ENCODE measurements at regions not wholly inside any gene's neighbourhood (a gene's known extent, or its start where the extent isn't known, plus 50 kb on each side); places are given as distances from the start of the nearest gene placed in this dataset.

DNA sequence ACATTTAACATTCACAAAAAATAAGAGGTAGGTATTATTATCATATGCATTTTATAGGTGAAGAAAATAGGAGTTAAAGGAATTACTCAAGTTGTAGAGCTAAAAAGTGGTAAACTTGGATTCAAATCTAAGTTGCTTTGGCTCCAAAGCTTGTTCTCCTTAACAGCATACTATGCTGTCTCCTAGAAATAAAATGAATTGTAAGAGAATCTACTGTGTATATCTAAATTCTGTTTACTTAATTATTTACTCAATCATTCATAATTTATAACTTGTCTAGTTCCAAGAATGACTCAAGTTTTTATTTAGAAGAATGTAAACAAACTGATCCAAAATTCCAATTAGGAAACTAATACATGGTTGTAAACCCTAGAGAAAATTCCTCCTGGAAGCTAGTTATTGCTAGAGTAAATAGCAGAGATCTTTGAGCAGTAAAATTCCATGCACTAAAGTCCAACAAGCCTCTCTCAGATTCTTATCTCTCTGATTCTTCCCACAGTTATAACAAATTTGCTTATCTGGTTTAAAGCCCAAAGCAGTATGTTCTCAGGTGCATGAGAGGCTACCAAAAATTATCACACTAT, 132.5 kb upstream of the DPT start:
- CTCF ChIA-PET: interaction anchor here (0.6 kb wide), 2 partner anchors 146 to 335 kb away, joined by 3 read pairs; no protein-coding TSS in a partner anchor

DNA sequence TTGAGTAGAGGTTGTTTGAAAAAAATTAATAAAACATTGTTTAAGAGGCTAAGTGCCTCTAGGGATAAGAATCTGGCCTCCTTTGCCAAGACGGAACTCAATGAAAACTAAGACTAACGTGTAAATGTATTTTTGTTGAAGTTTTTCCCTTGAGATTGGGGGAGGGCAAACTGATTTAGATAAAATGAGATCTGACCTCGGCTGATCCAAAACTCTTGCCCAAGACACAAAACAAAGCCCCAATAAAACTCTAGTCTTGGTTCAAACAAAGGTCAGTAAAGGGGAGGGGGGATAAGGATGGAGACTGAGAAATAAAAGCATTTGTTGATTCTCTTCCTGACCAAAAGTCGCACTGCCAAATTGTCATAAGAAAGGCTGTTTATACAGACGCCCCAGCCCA, 134.8 kb upstream of the DPT start:
- Mint-ChIP-seq H3K27me3 (ENCODE audit: insufficient read depth, unreplicated experiment) (no peaks in the 10 kb centered on the region), H3K9me3 (ENCODE audit: unreplicated experiment) (peaks cover 15% of the 10 kb centered on the region), H3K4me3 (ENCODE audit: unreplicated experiment) (no peak overlapping the region), H3K27ac (ENCODE audit: low read depth, unreplicated experiment) (no peak overlapping the region), H3K36me3 (ENCODE audit: insufficient read depth, unreplicated experiment) (no peaks in the 10 kb centered on the region), H3K4me1 (ENCODE audit: insufficient read depth, unreplicated experiment) (no peaks in the 10 kb centered on the region)
- no peak for DNase-seq (ENCODE audit: unreplicated experiment)
- TF ChIP-seq, protein P1, sequence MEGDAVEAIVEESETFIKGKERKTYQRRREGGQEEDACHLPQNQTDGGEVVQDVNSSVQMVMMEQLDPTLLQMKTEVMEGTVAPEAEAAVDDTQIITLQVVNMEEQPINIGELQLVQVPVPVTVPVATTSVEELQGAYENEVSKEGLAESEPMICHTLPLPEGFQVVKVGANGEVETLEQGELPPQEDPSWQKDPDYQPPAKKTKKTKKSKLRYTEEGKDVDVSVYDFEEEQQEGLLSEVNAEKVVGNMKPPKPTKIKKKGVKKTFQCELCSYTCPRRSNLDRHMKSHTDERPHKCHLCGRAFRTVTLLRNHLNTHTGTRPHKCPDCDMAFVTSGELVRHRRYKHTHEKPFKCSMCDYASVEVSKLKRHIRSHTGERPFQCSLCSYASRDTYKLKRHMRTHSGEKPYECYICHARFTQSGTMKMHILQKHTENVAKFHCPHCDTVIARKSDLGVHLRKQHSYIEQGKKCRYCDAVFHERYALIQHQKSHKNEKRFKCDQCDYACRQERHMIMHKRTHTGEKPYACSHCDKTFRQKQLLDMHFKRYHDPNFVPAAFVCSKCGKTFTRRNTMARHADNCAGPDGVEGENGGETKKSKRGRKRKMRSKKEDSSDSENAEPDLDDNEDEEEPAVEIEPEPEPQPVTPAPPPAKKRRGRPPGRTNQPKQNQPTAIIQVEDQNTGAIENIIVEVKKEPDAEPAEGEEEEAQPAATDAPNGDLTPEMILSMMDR (IDR thresholded peaks at IDR 0.05; ENCODE audit: unreplicated experiment): no peak
- POLR2A ChIA-PET: interaction anchor here (0.6 to 1.8 kb wide), 2 partner anchors 18 to 173 kb away, joined by 4 read pairs; no protein-coding TSS in a partner anchor
- intact Hi-C loops (cut with micrococcal nuclease): no loop called here
- BruUV-seq (replicated peaks): no TSS peak
- CTCF ChIA-PET: no interaction called here

More for the DNA sequence above, 132.5 kb upstream of the DPT start:
- no peaks in the 10 kb centered on the region for H3K36me3 Mint-ChIP-seq (ENCODE audit: insufficient read depth, unreplicated experiment)
- no TSS peak for BruUV-seq (replicated peaks)
- DNase-seq (ENCODE audit: unreplicated experiment): no peak
- no peak overlapping the region for H3K27ac Mint-ChIP-seq (ENCODE audit: low read depth, unreplicated experiment)
- H3K4me1 Mint-ChIP-seq (ENCODE audit: insufficient read depth, unreplicated experiment): no peaks in the 10 kb centered on the region
- POLR2A ChIA-PET: no interaction called here
- H3K9me3 Mint-ChIP-seq (ENCODE audit: unreplicated experiment): peaks cover 14% of the 10 kb centered on the region
- intact Hi-C loops (cut with micrococcal nuclease): no loop called here
- H3K27me3 Mint-ChIP-seq (ENCODE audit: insufficient read depth, unreplicated experiment): no peaks in the 10 kb centered on the region
- TF ChIP-seq, protein P1 (IDR thresholded peaks at IDR 0.05; ENCODE audit: unreplicated experiment): no peak
- no peak overlapping the region for H3K4me3 Mint-ChIP-seq (ENCODE audit: unreplicated experiment)

DNA sequence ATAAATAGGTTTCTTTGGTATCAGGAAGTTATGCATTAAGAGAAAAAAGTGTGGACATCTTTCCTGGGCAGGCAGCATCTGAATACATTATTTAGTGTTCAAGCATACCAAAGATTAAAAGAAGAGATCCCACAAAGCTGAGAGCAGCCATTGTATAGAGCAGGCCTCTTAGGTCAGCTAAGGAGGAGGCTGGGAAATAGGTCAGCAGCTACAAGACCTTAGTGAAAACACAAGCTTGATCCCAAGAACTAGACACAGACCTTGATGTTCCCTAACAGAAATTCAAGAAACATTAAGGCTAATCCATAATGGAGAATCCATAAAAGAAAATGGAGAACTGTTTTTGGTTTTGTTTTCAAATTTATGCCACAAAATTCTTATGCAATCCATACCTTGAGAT, 135.3 kb upstream of the DPT start:
- Mint-ChIP-seq H3K27me3 (ENCODE audit: insufficient read depth, unreplicated experiment) (no peaks in the 10 kb centered on the region), H3K4me1 (ENCODE audit: insufficient read depth, unreplicated experiment) (no peaks in the 10 kb centered on the region), H3K9me3 (ENCODE audit: unreplicated experiment) (peaks cover 15% of the 10 kb centered on the region), H3K4me3 (ENCODE audit: unreplicated experiment) (no peak overlapping the region), H3K36me3 (ENCODE audit: insufficient read depth, unreplicated experiment) (no peaks in the 10 kb centered on the region), H3K27ac (ENCODE audit: low read depth, unreplicated experiment) (no peak overlapping the region)
- POLR2A ChIA-PET: interaction anchor here (0.6 to 1.8 kb wide), 2 partner anchors 17 to 174 kb away, joined by 4 read pairs; no protein-coding TSS in a partner anchor
- CTCF ChIA-PET: no interaction called here
- BruUV-seq (replicated peaks): no TSS peak
- TF ChIP-seq, protein P1 (IDR thresholded peaks at IDR 0.05; ENCODE audit: unreplicated experiment): no peak
- intact Hi-C loops (cut with micrococcal nuclease): no loop called here
- DNase-seq (ENCODE audit: unreplicated experiment): no peak

DNA sequence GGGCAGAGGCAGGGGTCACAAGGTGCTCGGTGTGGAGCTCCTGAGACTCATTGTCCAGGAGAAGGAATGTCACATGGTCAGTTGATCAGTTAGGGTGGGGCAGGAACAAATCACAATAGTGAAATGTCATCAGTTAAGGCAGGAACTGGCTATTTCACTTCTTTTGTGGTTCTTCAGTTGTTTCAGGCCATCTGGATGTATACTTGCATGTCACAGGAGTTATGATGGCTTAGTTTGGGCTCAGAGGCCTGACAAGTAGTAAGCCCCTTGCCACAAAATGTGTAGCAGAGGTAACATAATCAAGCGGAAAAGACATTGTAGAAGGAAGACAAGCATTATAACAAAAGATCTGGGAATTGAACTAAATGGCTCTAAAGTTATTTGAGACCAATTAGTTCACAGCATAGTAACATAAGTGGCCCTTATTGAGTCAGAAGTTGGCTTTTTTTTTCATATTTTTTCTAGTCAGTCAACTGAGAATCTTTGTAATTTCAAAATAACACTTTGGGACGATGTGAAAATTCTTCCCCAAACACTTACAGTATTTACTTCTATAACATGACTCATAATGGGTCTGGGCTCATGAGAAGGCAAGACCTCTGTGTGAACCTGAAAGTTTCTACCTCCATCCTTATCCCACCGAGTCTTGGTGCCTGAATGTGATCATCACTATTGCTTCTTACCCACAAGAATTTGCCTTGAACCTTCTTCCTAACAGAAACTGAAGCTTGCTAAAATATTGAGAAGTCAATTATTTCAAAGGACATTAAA, 137.0 kb upstream of the DPT start:
- ChIA-PET POLR2A (interaction anchor here (1.1 kb wide), 1 partner anchor 27 kb away, joined by 3 read pairs; no protein-coding TSS in a partner anchor), CTCF (interaction anchor here (0.6 kb wide), 1 partner anchor 562 kb away, joined by 5 read pairs; no protein-coding TSS in a partner anchor)
- H3K4me1 Mint-ChIP-seq (ENCODE audit: insufficient read depth, unreplicated experiment): no peaks in the 10 kb centered on the region
- H3K27ac Mint-ChIP-seq (ENCODE audit: low read depth, unreplicated experiment): no peak overlapping the region
- H3K9me3 Mint-ChIP-seq (ENCODE audit: unreplicated experiment): peaks cover 15% of the 10 kb centered on the region
- no peak overlapping the region for H3K4me3 Mint-ChIP-seq (ENCODE audit: unreplicated experiment)
- TF ChIP-seq, protein P1 (IDR thresholded peaks at IDR 0.05; ENCODE audit: unreplicated experiment): no peak
- no peak for DNase-seq (ENCODE audit: unreplicated experiment)
- intact Hi-C loops (cut with micrococcal nuclease): no loop called here
- no peaks in the 10 kb centered on the region for H3K27me3 Mint-ChIP-seq (ENCODE audit: insufficient read depth, unreplicated experiment)
- BruUV-seq (replicated peaks): no TSS peak
- no peaks in the 10 kb centered on the region for H3K36me3 Mint-ChIP-seq (ENCODE audit: insufficient read depth, unreplicated experiment)
